Anterior cingulate cortex (tissue), 58 donors: ENCODE measurements at regions not wholly inside any gene's neighbourhood (a gene's known extent, or its start where the extent isn't known, plus 50 kb on each side); places are given as distances from the start of the nearest gene placed in this dataset.
A peak's percentile ranks its signal among the peaks of the same experiment; 100 is the strongest.

Source experiments
- DNase-seq, 58 donors: peaks; one replicate each; lab custom pipeline; 2025; lab: John Stamatoyannopoulos, UW

- no peak for DNase-seq
Observed at GRCh38 chr11:92735039-92735438, 234.4 kb upstream of the MTNR1B start.

- DNase-seq = no peak
Observed at GRCh38 chr11:92738276-92738675, 231.2 kb upstream of the MTNR1B start.

GRCh38 chr11:92739041-92739440, 230.4 kb upstream of the MTNR1B start:
- DNase-seq = no peak

GRCh38 chr11:92739491-92739890, 230.0 kb upstream of the MTNR1B start:
- DNase-seq = no peak

- no peak for DNase-seq
Observed at GRCh38 chr11:92740276-92740675, 229.2 kb upstream of the MTNR1B start.

- DNase-seq = no peak
Observed at GRCh38 chr11:92744929-92745585, 224.4 kb upstream of the MTNR1B start.

GRCh38 chr11:92750794-92751193, 218.7 kb upstream of the MTNR1B start:
- no peak for DNase-seq

- no peak for DNase-seq
Observed at GRCh38 chr11:92751594-92751993, 217.9 kb upstream of the MTNR1B start.

GRCh38 chr11:92752122-92752521, 217.3 kb upstream of the MTNR1B start:
- DNase-seq = no peak

GRCh38 chr11:92753161-92753560, 216.3 kb upstream of the MTNR1B start:
- DNase-seq = no peak

GRCh38 chr11:92758241-92758780, 211.1 kb upstream of the MTNR1B start:
- DNase-seq = no peak

GRCh38 chr11:92759571-92760214, 209.8 kb upstream of the MTNR1B start:
- DNase-seq = no peak

- no peak for DNase-seq
Observed at GRCh38 chr11:92762121-92762540, 207.3 kb upstream of the MTNR1B start.

- DNase-seq = no peak
Observed at GRCh38 chr11:92763336-92763735, 206.1 kb upstream of the MTNR1B start.

GRCh38 chr11:92764128-92764527, 205.3 kb upstream of the MTNR1B start:
- DNase-seq = no peak

GRCh38 chr11:92765082-92765840, 204.2 kb upstream of the MTNR1B start:
- peak in 2 of 58 donors; percentile 42 to 48 for DNase-seq

- DNase-seq = peak in 15 of 58 donors; percentile 4 to 46 (median 26)
Observed at GRCh38 chr11:92765965-92766371, 203.5 kb upstream of the MTNR1B start.

GRCh38 chr11:92766698-92767097, 202.8 kb upstream of the MTNR1B start:
- DNase-seq = no peak

GRCh38 chr11:92767416-92767815, 202.0 kb upstream of the MTNR1B start:
- DNase-seq = no peak

GRCh38 chr11:92768121-92768840, 201.2 kb upstream of the MTNR1B start:
- DNase-seq = no peak

GRCh38 chr11:92769112-92769511, 200.3 kb upstream of the MTNR1B start:
- peak in 1 of 58 donors; percentile 26 for DNase-seq
